ENCODE measurements at regions not wholly inside any gene's neighbourhood (a gene's known extent, or its start where the extent isn't known, plus 50 kb on each side); places are given as distances from the start of the nearest gene placed in this dataset.

DNA sequence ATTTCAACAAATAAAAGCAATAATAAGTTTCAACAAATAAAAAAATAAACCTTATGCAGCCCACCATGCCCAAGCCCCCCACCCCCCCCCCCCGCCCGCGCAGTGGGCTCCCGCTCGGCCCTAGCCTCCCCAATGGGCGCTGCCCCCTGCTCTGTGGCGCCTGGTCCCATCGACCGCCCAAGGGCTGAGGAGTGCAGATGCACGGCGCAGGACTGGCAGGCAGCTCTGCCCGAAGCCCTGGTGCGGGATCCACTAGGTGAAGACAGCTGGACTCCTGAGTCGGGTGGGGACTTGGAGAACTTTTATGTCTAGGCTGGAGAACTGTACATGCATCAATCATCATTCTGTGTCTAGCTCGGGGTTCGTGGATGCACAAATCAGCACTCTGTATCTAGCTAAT is 779.6 kb downstream of the DACH1 start:
- TF ChIP-seq, protein P1, sequence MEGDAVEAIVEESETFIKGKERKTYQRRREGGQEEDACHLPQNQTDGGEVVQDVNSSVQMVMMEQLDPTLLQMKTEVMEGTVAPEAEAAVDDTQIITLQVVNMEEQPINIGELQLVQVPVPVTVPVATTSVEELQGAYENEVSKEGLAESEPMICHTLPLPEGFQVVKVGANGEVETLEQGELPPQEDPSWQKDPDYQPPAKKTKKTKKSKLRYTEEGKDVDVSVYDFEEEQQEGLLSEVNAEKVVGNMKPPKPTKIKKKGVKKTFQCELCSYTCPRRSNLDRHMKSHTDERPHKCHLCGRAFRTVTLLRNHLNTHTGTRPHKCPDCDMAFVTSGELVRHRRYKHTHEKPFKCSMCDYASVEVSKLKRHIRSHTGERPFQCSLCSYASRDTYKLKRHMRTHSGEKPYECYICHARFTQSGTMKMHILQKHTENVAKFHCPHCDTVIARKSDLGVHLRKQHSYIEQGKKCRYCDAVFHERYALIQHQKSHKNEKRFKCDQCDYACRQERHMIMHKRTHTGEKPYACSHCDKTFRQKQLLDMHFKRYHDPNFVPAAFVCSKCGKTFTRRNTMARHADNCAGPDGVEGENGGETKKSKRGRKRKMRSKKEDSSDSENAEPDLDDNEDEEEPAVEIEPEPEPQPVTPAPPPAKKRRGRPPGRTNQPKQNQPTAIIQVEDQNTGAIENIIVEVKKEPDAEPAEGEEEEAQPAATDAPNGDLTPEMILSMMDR (IDR thresholded peaks at IDR 0.05; ENCODE audit: poor library complexity): no peak
- TF ChIP-seq EZH2 (IDR thresholded peaks at IDR 0.05; ENCODE audit: borderline replicate concordance): no peak

Measured in hepatocyte (in vitro differentiated cells).